Panc1 (cell line): ENCODE measurements at regions not wholly inside any gene's neighbourhood (a gene's known extent, or its start where the extent isn't known, plus 50 kb on each side); places are given as distances from the start of the nearest gene placed in this dataset.

Experiments used
- ATAC-seq: fragments of 200-7000 bp; cut with Tn5 transposase; 2 replicates; pipeline ENCODE4 v1.9.1; 2020; ENCODE audit warnings: mild to moderate bottlenecking, moderate library complexity
- BruUV-seq: library from RNA; stranded (reverse); fragments of 400-500 nt; replicated peaks from 2 replicates; lab custom pipeline; 2021; lab: Mats Ljungman, UMichigan
- CTCF ChIA-PET: fragments of 300-600 bp; sonication (Branson Sonifier 250); formaldehyde crosslinking; loops from one replicate; lab custom pipeline; 2022; ENCODE audit warnings: antibody characterized with exemption; lab: Charles Lee
- POLR2A ChIA-PET: fragments of 300-600 bp; sonication (Branson Sonifier 250); formaldehyde crosslinking; loops from one replicate; lab custom pipeline; 2022; ENCODE audit warnings: antibody characterized with exemption; lab: Charles Lee
- DNase-seq: peaks from one replicate; pipeline ENCODE4 v3.0.0-alpha.2; 2010; ENCODE audit warnings: low read depth, low spot score
- H3K27ac ChIP-seq: 2 replicates; pipeline ENCODE4 v1.5.1; 2011; ENCODE audit warnings: mild to moderate bottlenecking, low read length, inconsistent platforms
- H3K27me3 ChIP-seq: fragments of 200-500 bp; sonication (Bioruptor generic); 2 replicates; pipeline ENCODE4 v1.6.0; 2014; ENCODE audit warnings: low read length, inconsistent platforms; ENCODE audit not compliant: control insufficient read depth, insufficient read depth
- H3K36me3 ChIP-seq: fragments of 200-500 bp; sonication (Bioruptor generic); 2 replicates; pipeline ENCODE4 v1.5.1; 2014; ENCODE audit warnings: inconsistent platforms, mild to moderate bottlenecking, low read length, moderate library complexity; ENCODE audit not compliant: control insufficient read depth, insufficient read depth
- H3K4me1 ChIP-seq: 2 replicates; pipeline ENCODE4 v1.5.1; 2011; ENCODE audit warnings: inconsistent platforms, mild to moderate bottlenecking, low read length, moderate library complexity; ENCODE audit not compliant: control insufficient read depth, insufficient read depth
- H3K4me3 ChIP-seq, 2 experiments: 2 replicates each; pipeline ENCODE4 v1.5.1; 2011 to 2012; ENCODE audit warnings: low read depth in 2 of 2, low read length in 2 of 2, mild to moderate bottlenecking in 2 of 2, inconsistent platforms in 1 of 2, moderate library complexity in 1 of 2
- H3K9me3 ChIP-seq: fragments of 200-500 bp; sonication (Bioruptor generic); 2 replicates; pipeline ENCODE4 v1.5.1; 2014; ENCODE audit warnings: low read depth, mild to moderate bottlenecking, inconsistent platforms, low read length, moderate library complexity; ENCODE audit not compliant: control insufficient read depth, insufficient read depth
- POLR2AphosphoS5 ChIP-seq: IDR thresholded peaks from 2 replicates; pipeline ENCODE4 v1.6.1; 2012; ENCODE audit warnings: mild to moderate bottlenecking, low read depth, low read length, moderate library complexity
- SIN3A ChIP-seq: IDR thresholded peaks from 2 replicates; pipeline ENCODE4 v1.6.1; 2012; ENCODE audit warnings: low read depth, mild to moderate bottlenecking, low read length, moderate library complexity, borderline replicate concordance; ENCODE audit not compliant: insufficient read depth
- TCF7L2 ChIP-seq: IDR thresholded peaks from 2 replicates; pipeline ENCODE4 v1.6.1; 2011; ENCODE audit warnings: mild to moderate bottlenecking, low read depth, low read length, inconsistent platforms
- in situ Hi-C: cut with HindIII; loops from 2 replicates; pipeline ENCODE4 v1.10.0; 2016; ENCODE audit warnings: low sequenced_read_pairs, low pct_unique_long_range_greater_than_20kb
- intact Hi-C: fragments of 100-400 bp; cut with micrococcal nuclease; formaldehyde crosslinking; loops from one replicate; pipeline ENCODE4 v1.10.0; 2022; ENCODE audit not compliant: unreplicated experiment
- TF ChIP-seq, protein P1 (sequence below), 2 experiments: IDR thresholded peaks; 2 replicates each; pipeline ENCODE4 v1.6.1; 2011 to 2012; ENCODE audit warnings: low read depth in 2 of 2, control low read depth in 1 of 2, low read length in 1 of 2, mild to moderate bottlenecking in 1 of 2, moderate library complexity in 1 of 2; ENCODE audit not compliant: insufficient read depth in 1 of 2
- TF ChIP-seq, protein P2 (sequence below): fragments of 450-650 bp; IDR thresholded peaks from 2 replicates; pipeline ENCODE4 v1.5.1; 2017; ENCODE audit warnings: mild to moderate bottlenecking

DNA sequence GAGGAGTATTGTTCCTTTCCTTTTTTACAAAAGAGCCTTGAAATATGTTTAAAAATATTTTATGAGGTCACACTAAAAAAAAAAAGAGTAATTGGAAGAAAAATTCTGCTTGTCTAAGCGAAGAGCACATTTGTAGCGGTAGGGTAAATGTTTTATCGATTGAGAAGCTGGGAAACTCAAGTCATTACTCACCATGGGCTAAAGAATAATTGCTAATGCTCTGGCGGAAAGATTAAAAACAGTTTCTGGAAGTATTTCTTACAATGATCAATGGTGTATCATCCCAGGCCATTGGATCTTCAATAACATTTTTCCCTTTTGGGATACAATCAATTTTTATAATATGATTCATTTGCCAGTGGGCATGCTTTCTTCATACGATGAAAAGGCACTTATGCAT, 450.0 kb downstream of the RASEF start:
- CTCF ChIA-PET = no interaction called here
- Histone ChIP-seq H3K36me3 (no peaks in the 10 kb centered on the region), H3K27ac (no peak overlapping the region), H3K9me3 (no peaks in the 10 kb centered on the region), H3K4me3 (no peak overlapping the region), H3K4me1 (no peaks in the 10 kb centered on the region), H3K27me3 (no peaks in the 10 kb centered on the region)
- ATAC-seq = no peak
- BruUV-seq = no TSS peak
- intact Hi-C loops = no loop called here
- POLR2A ChIA-PET = no interaction called here
- TF ChIP-seq SIN3A (no peak), POLR2AphosphoS5 (no peak)
- TF ChIP-seq, protein P1, sequence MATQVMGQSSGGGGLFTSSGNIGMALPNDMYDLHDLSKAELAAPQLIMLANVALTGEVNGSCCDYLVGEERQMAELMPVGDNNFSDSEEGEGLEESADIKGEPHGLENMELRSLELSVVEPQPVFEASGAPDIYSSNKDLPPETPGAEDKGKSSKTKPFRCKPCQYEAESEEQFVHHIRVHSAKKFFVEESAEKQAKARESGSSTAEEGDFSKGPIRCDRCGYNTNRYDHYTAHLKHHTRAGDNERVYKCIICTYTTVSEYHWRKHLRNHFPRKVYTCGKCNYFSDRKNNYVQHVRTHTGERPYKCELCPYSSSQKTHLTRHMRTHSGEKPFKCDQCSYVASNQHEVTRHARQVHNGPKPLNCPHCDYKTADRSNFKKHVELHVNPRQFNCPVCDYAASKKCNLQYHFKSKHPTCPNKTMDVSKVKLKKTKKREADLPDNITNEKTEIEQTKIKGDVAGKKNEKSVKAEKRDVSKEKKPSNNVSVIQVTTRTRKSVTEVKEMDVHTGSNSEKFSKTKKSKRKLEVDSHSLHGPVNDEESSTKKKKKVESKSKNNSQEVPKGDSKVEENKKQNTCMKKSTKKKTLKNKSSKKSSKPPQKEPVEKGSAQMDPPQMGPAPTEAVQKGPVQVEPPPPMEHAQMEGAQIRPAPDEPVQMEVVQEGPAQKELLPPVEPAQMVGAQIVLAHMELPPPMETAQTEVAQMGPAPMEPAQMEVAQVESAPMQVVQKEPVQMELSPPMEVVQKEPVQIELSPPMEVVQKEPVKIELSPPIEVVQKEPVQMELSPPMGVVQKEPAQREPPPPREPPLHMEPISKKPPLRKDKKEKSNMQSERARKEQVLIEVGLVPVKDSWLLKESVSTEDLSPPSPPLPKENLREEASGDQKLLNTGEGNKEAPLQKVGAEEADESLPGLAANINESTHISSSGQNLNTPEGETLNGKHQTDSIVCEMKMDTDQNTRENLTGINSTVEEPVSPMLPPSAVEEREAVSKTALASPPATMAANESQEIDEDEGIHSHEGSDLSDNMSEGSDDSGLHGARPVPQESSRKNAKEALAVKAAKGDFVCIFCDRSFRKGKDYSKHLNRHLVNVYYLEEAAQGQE (IDR thresholded peaks at IDR 0.05; ENCODE audit: insufficient read depth in 1 of 2, low read depth in 2 of 2, low read length in 1 of 2) = no peak
- in situ Hi-C loops = no loop called here
- DNase-seq = no peak

DNA sequence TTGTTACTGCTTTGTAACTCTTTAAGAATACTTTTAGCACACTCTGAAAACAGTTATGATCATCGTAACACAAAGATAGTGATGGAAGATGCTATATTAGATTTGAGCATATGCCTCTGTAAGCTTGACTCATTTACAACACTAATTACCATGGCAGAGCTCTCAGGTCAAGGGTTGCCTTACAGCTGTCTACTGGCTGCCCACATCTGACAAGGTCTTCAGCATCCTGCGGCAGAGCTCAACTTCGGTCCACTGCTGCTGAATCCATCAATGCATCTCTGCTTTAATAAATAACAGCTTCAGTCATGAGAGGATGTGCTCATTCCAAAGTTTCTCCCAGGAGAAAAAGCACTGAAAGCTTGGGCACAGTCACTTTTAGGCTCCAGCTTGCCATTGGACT, 449.4 kb downstream of the RASEF start:
- TF ChIP-seq POLR2AphosphoS5 = no peak
- CTCF ChIA-PET = no interaction called here
- ATAC-seq (no peak), DNase-seq (no peak)
- Histone ChIP-seq H3K4me1 (no peaks in the 10 kb centered on the region), H3K27me3 (no peaks in the 10 kb centered on the region), H3K27ac (no peak overlapping the region), H3K36me3 (no peaks in the 10 kb centered on the region), H3K9me3 (no peaks in the 10 kb centered on the region), H3K4me3 (no peak overlapping the region)
- no TSS peak for BruUV-seq
- intact Hi-C loops = no loop called here
- POLR2A ChIA-PET = no interaction called here
- in situ Hi-C loops = no loop called here

DNA sequence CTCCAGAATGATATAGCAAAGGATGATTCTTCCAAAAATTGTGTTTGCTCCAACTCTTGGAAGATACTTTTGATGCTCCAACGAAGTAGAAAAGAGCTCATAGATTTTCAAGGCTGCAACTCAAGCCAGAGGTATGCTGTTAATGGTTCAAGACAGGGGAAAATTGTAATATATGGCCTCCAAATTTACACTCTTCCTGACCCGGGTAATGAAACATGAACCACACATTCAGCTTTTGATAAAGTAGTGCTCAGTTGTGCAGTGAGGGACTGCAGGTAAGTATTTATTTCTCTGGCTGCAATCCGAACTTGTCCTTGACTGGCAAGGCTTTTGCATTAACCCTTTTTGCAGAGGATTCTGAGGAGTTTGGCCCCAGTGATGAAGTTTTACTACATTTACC, 446.4 kb downstream of the RASEF start:
- intact Hi-C loops = no loop called here
- Histone ChIP-seq H3K9me3 (no peaks in the 10 kb centered on the region), H3K36me3 (no peaks in the 10 kb centered on the region), H3K27ac (no peak overlapping the region), H3K27me3 (no peaks in the 10 kb centered on the region), H3K4me1 (no peaks in the 10 kb centered on the region), H3K4me3 (no peak overlapping the region)
- POLR2A ChIA-PET = no interaction called here
- ATAC-seq (no peak), DNase-seq (no peak)
- in situ Hi-C loops = no loop called here
- no TSS peak for BruUV-seq
- TF ChIP-seq SIN3A = no peak
- TF ChIP-seq, protein P1 (IDR thresholded peaks at IDR 0.05; ENCODE audit: insufficient read depth in 1 of 2, low read depth in 2 of 2, low read length in 1 of 2) = no peak
- TF ChIP-seq TCF7L2 = no peak
- TF ChIP-seq POLR2AphosphoS5 = no peak
- TF ChIP-seq, protein P2, sequence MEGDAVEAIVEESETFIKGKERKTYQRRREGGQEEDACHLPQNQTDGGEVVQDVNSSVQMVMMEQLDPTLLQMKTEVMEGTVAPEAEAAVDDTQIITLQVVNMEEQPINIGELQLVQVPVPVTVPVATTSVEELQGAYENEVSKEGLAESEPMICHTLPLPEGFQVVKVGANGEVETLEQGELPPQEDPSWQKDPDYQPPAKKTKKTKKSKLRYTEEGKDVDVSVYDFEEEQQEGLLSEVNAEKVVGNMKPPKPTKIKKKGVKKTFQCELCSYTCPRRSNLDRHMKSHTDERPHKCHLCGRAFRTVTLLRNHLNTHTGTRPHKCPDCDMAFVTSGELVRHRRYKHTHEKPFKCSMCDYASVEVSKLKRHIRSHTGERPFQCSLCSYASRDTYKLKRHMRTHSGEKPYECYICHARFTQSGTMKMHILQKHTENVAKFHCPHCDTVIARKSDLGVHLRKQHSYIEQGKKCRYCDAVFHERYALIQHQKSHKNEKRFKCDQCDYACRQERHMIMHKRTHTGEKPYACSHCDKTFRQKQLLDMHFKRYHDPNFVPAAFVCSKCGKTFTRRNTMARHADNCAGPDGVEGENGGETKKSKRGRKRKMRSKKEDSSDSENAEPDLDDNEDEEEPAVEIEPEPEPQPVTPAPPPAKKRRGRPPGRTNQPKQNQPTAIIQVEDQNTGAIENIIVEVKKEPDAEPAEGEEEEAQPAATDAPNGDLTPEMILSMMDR = no peak
- CTCF ChIA-PET = no interaction called here
